Erythroblast (primary cell): ENCODE measurements at regions not wholly inside any gene's neighbourhood (a gene's known extent, or its start where the extent isn't known, plus 50 kb on each side); places are given as distances from the start of the nearest gene placed in this dataset.

Source experiments
- GATA1 ChIP-seq: IDR thresholded peaks from 2 replicates; pipeline ENCODE4 v1.6.1; 2011; ENCODE audit warnings: low read depth, mild to moderate bottlenecking, control low read depth, low read length, moderate library complexity
- POLR2A ChIP-seq: IDR thresholded peaks from 2 replicates; pipeline ENCODE4 v1.6.1; 2011; ENCODE audit warnings: mild to moderate bottlenecking, low read length

DNA sequence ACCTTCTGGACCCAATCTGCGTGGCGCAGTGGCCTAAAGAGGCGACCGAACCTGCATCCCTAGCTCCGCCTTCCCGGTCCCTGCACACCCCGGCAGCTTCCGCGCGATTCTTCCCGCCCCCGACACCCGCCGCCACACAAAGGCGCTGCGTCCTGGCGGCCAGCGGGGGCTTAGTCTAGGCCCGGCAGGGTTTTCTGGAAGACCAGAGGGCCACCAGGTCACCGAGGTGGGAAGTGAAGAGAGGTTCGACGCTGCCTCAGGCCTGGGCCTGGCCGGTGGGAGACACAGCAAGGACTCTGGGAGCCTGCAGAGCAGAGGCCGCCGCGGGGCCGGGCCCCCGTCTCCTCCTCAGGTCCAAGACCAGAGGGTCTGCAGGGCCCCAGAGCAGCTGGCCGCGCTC is 154.9 kb downstream of the OR2B2 start:
- TF ChIP-seq POLR2A, result peak; percentile 58
- TF ChIP-seq GATA1, result no peak
